Spleen (tissue), 11 donors: ENCODE measurements at regions not wholly inside any gene's neighbourhood (a gene's known extent, or its start where the extent isn't known, plus 50 kb on each side); places are given as distances from the start of the nearest gene placed in this dataset.

Experiments used
- DNase-seq: peaks from one replicate; pipeline ENCODE4 v3.0.0-alpha.2; 2020
- H3K27ac ChIP-seq, 8 donors: fragments of 200-600 bp; sonication (generic) in 7 of 8; 1 replicate in 4 of 8; 2 replicates in 4 of 8; pipeline versions ENCODE4 v1.5.0 to v1.8.0; 2016 to 2021; ENCODE audit warnings: inconsistent platforms in 4 of 8, mild to moderate bottlenecking in 4 of 8, moderate library complexity in 1 of 8
- H3K27me3 ChIP-seq, 7 donors: fragments of 200-600 bp; sonication (generic) in 6 of 7; replicated peaks in 1 of 7; 1 replicate in 4 of 7; 2 replicates in 3 of 7; pipeline versions ENCODE4 v1.5.0 to v1.8.0; 2016 to 2021; ENCODE audit warnings: inconsistent platforms in 3 of 7, mild to moderate bottlenecking in 1 of 7
- H3K36me3 ChIP-seq, 6 donors: fragments of 200-600 bp; sonication (generic) in 5 of 6; 1 replicate in 4 of 6; 2 replicates in 2 of 6; pipeline versions ENCODE4 v1.5.0 to v1.8.0; 2016 to 2021; ENCODE audit warnings: inconsistent platforms in 2 of 6
- H3K4me1 ChIP-seq, 6 donors: fragments of 200-600 bp; sonication (generic) in 5 of 6; 1 replicate in 3 of 6; 2 replicates in 3 of 6; pipeline versions ENCODE4 v1.5.0 to v1.8.0; 2016 to 2021; ENCODE audit warnings: inconsistent platforms in 3 of 6
- H3K4me3 ChIP-seq, 8 donors: fragments of 200-600 bp; sonication (generic) in 7 of 8; 1 replicate in 4 of 8; 2 replicates in 4 of 8; pipeline versions ENCODE4 v1.5.0 to v1.8.0; 2016 to 2021; ENCODE audit warnings: inconsistent platforms in 4 of 8, mild to moderate bottlenecking in 4 of 8, moderate library complexity in 2 of 8
- H3K9me3 ChIP-seq, 8 donors: fragments of 200-600 bp; sonication (generic) in 7 of 8; 1 replicate in 4 of 8; 2 replicates in 4 of 8; pipeline versions ENCODE4 v1.5.0 to v1.8.0; 2016 to 2021; ENCODE audit warnings: inconsistent platforms in 4 of 8
- POLR2A ChIP-seq, 3 donors: fragments of 450-650 bp; IDR thresholded peaks; one replicate each; pipeline ENCODE4 v1.5.1; 2017; ENCODE audit warnings: antibody characterized with exemption in 3 of 3, mild to moderate bottlenecking in 1 of 3
- POLR2AphosphoS5 ChIP-seq, 3 donors: sonication (generic); formaldehyde crosslinking; IDR thresholded peaks; one replicate each; pipeline ENCODE4 v1.5.1; 2017; ENCODE audit warnings: antibody characterized with exemption in 3 of 3
- WGBS, 5 donors: extraction: QIAGEN DNeasy Blood & Tissue Kit in 3 of 5; methylation state at CpG; one replicate each; pipeline versions ENCODE4 v1.1.5 to v1.1.7; 2013 to 2018; 5-methylcytosine and 5-hydroxymethylcytosine counted together
- intact Hi-C: fragments of 100-400 bp; cut with DNase I; formaldehyde crosslinking; loops from one replicate; pipeline ENCODE4 v1.15.0; 2023; ENCODE audit warnings: low total_unique reads
- TF ChIP-seq, protein P1 (sequence below), 11 experiments: fragments of 200-600 bp in 7 of 11; fragments of 450-650 bp in 4 of 11; sonication (generic) in 4 of 11; IDR thresholded peaks in 8 of 11; conservative IDR thresholded peaks in 3 of 11; 1 replicate in 7 of 11; 2 replicates in 4 of 11; pipeline versions ENCODE4 v1.4.0 to v1.8.0; 2016 to 2021; ENCODE audit warnings: antibody characterized with exemption in 11 of 11, inconsistent platforms in 4 of 11, mild to moderate bottlenecking in 1 of 11
- donor health status: healthy with polysubstance abuse.
- donor health status: DM: no; HTN: no; CAD: no; lungs with moderate emphysema.
- donor health status: DM: no; HTN: no; CAD: no.
- donor health status: Bipolar disorder and iron deficiency.
- donor health status: healthy.
- donor health status: DM: no; HTN: no; CAD: no.
- donor health status: DM: yes; HTN: yes; CAD: no.

DNA sequence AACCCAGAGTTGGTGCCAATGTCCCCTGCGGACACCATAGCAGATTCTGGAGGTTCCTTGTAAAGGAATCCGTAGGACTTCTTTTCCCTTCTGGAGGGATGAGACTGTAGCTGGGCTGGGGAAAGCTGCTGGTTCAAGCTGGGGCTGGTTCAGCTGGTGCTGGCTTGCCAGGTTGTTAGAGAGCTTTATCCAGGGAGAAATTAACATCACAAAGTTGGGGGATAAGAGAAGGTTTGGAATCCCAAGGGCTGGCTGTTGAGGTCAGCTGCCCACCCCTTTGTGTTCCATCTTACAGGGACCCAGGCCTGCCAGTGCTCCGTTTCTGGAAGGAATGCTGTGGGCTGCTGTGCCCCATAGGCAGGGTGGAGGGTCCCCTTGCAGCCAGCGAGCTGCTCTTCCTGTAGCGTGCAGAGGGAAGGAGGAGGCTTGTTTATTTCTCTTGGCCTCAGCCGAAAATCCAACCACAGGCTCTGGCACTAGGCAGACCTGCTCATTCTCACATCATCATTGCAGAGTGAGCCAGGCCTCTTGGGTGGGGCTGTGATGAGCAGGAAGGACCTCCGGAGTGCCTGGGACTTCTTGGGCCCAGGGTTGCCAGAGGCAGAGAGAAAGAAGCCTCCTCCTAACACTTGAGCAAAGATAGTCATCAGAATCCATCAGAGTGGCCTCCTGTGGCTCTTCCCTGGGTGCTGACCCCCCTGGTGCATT is 251.1 kb downstream of the SEC14L1 start:
- DNase-seq: no peak
- Histone ChIP-seq H3K4me3 (no peak overlapping the region), H3K27ac (peak overlapping the region; percentile 16 to 94 (median 76)), H3K36me3 (peaks cover 0 to 8% (median 0%) of the 10 kb centered on the region in 6 donors), H3K27me3 (no peaks in the 10 kb centered on the region), H3K4me1 (peaks cover 69 to 98% (median 86%) of the 10 kb centered on the region in 6 donors), H3K9me3 (no peaks in the 10 kb centered on the region)
- intact Hi-C loops: no loop called here
- 33 to 56% (median 39%) methylated on average over 6 to 7 of the region's 7 CpGs for WGBS, 5 donors
- no peak for TF ChIP-seq POLR2AphosphoS5 (IDR thresholded peaks at IDR 0.05)
- TF ChIP-seq, protein P1, sequence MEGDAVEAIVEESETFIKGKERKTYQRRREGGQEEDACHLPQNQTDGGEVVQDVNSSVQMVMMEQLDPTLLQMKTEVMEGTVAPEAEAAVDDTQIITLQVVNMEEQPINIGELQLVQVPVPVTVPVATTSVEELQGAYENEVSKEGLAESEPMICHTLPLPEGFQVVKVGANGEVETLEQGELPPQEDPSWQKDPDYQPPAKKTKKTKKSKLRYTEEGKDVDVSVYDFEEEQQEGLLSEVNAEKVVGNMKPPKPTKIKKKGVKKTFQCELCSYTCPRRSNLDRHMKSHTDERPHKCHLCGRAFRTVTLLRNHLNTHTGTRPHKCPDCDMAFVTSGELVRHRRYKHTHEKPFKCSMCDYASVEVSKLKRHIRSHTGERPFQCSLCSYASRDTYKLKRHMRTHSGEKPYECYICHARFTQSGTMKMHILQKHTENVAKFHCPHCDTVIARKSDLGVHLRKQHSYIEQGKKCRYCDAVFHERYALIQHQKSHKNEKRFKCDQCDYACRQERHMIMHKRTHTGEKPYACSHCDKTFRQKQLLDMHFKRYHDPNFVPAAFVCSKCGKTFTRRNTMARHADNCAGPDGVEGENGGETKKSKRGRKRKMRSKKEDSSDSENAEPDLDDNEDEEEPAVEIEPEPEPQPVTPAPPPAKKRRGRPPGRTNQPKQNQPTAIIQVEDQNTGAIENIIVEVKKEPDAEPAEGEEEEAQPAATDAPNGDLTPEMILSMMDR (IDR thresholded peaks at IDR 0.05 in 8 of 11, conservative IDR thresholded peaks at IDR 0.05 in 3 of 11): no peak
- no peak for TF ChIP-seq POLR2A (IDR thresholded peaks at IDR 0.05)

DNA sequence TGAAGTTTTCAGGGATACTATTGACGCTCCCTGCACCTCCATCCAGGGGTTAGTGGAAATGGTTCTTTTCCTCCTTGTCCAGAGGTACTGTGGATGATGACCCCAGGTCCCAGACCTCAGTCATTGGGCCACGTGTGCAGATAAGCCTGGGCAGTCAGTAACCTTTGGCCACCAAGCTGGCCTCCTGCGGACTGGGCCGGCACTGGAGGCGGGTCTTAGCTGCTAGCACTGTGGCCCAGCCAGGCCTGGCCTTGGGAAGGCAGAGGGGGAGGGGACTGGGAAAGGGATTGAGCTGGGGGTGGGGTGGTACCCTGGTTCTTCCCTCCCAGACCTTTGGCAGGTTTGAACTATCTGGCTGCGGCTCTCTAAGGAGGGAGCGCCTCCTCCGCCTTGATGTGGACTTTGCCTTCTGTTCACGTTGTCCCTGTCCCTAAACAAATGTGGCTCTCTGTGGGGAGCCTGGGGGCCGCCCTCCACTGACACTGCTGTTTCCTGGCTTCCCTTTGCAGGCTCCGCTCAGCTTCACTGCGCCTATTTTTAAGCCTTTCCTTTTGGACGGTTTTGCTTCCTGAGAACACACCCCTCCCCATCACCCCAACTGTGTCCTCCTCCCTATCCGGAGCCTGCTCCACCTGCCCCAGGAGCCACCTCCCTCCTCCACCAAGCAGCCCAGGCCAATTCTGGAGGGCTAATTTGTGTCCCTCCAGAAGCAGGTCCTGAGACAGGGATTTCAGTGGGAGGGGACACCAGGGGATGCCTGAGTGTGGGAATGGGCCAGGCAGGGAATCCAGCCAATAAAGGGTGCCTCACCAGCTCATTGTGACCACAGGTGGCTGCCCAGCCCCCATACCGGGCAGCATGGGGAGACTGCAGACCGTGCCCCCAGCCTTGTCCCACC is 251.9 kb downstream of the SEC14L1 start:
- intact Hi-C loops: no loop called here
- peak overlapping the region; percentile 16 to 94 (median 76) for H3K27ac ChIP-seq
- peaks cover 0 to 13% (median 0%) of the 10 kb centered on the region in 6 donors for H3K36me3 ChIP-seq
- no peak for DNase-seq
- 39 to 54% (median 51%) methylated on average over 15 to 16 of the region's 16 CpGs for WGBS, 5 donors
- H3K4me3 ChIP-seq: no peak overlapping the region
- peaks cover 61 to 98% (median 82%) of the 10 kb centered on the region in 6 donors for H3K4me1 ChIP-seq
- H3K27me3 ChIP-seq: no peaks in the 10 kb centered on the region
- TF ChIP-seq POLR2A (IDR thresholded peaks at IDR 0.05) (no peak), POLR2AphosphoS5 (IDR thresholded peaks at IDR 0.05) (peak in 2 of 3 donors; percentile 42 to 46)
- no peaks in the 10 kb centered on the region for H3K9me3 ChIP-seq

DNA sequence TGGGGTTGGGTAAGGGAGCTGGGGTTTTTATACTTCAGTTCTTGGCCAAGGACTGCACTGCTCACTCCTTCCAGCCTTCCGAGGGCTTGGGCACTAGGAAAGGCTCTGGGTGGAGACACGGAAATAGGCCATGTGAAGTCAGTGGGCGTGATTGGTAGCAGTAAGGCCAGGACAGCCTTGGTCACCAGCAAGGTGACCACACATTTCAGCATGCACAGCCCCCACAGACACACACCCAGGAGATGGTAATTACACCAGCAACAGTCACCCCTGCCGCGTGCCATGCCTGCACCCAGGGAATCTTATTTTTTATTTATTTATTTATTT is 252.5 kb downstream of the SEC14L1 start:
- no peak for DNase-seq
- peaks cover 57 to 98% (median 79%) of the 10 kb centered on the region in 6 donors for H3K4me1 ChIP-seq
- peak overlapping the region in 7 of 8 donors; percentile 16 to 94 (median 77) for H3K27ac ChIP-seq
- intact Hi-C loops: no loop called here
- WGBS, 5 donors: 68 to 97% (median 81%) methylated on average over 5 of the region's 5 CpGs
- TF ChIP-seq, protein P1 (IDR thresholded peaks at IDR 0.05 in 8 of 11, conservative IDR thresholded peaks at IDR 0.05 in 3 of 11): no peak
- no peak for TF ChIP-seq POLR2A (IDR thresholded peaks at IDR 0.05)
- TF ChIP-seq POLR2AphosphoS5 (IDR thresholded peaks at IDR 0.05): no peak
- H3K9me3 ChIP-seq: no peaks in the 10 kb centered on the region
- H3K36me3 ChIP-seq: peaks cover 0 to 13% (median 0%) of the 10 kb centered on the region in 6 donors
- no peak overlapping the region for H3K4me3 ChIP-seq
- no peaks in the 10 kb centered on the region for H3K27me3 ChIP-seq

DNA sequence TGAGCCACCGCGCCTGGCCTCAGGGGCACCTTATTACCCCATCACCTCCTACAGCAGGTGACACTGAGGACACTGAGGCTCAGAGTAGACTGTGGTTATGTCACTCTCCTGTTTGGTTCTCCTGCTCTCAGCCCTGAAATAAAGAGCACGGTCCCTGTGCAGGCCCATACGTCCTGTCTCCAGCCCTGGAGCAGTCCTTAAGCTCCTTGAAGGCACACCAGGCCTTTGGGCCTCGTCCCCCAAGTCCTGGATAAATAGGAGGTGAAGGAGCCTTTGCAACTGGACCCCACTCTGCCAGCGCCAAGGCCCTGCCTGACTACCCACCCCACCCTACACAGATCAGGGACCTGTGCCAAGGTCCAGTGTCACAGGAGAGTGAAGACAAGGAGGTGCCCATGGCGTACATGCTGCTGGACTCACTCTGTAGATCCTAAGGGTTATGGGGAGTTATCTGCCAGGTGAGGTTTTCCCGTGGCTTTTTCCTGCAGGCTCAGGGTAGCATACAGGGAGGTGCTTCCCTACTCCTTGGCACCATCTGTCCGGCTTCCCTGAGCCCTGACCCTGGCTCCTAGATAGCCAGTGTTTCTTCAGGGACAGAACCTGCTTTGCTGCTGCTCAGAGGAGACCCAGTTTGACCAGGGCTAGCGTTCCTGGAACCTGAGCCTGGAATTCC is 253.2 kb downstream of the SEC14L1 start:
- no peak overlapping the region for H3K4me3 ChIP-seq
- WGBS, 5 donors: 77 to 86% (median 84%) methylated on average over 10 of the region's 10 CpGs
- peaks cover 49 to 98% (median 74%) of the 10 kb centered on the region in 6 donors for H3K4me1 ChIP-seq
- H3K9me3 ChIP-seq: no peaks in the 10 kb centered on the region
- DNase-seq: no peak
- intact Hi-C loops: no loop called here
- H3K27ac ChIP-seq: peak overlapping the region in 6 of 8 donors; percentile 43 to 94 (median 78)
- no peaks in the 10 kb centered on the region for H3K27me3 ChIP-seq
- TF ChIP-seq, protein P1 (IDR thresholded peaks at IDR 0.05 in 8 of 11, conservative IDR thresholded peaks at IDR 0.05 in 3 of 11): no peak
- TF ChIP-seq POLR2A (IDR thresholded peaks at IDR 0.05) (no peak), POLR2AphosphoS5 (IDR thresholded peaks at IDR 0.05) (no peak)
- peaks cover 0 to 13% (median 0%) of the 10 kb centered on the region in 6 donors for H3K36me3 ChIP-seq
